Neuronal stem cell (in vitro differentiated cells): ENCODE measurements at regions not wholly inside any gene's neighbourhood (a gene's known extent, or its start where the extent isn't known, plus 50 kb on each side); places are given as distances from the start of the nearest gene placed in this dataset.
A peak's percentile ranks its signal among the peaks of the same experiment; 100 is the strongest.

Experiments
- DNase-seq: peaks from one replicate; pipeline ENCODE4 v3.0.0-alpha.2; 2013; ENCODE audit warnings: low spot score
- H2AFZ ChIP-seq: one replicate; pipeline ENCODE4 v1.6.1; 2013; ENCODE audit warnings: mild to moderate bottlenecking, low read length, inconsistent platforms
- H2AK5ac ChIP-seq: 2 replicates; pipeline ENCODE4 v1.6.1; 2013; ENCODE audit warnings: low read depth, mild to moderate bottlenecking, inconsistent platforms, low read length, moderate library complexity, mixed read lengths
- H2BK120ac ChIP-seq: 2 replicates; pipeline ENCODE4 v1.6.1; 2013; ENCODE audit warnings: low read depth, mild to moderate bottlenecking, inconsistent platforms, low read length, moderate library complexity, mixed read lengths
- H2BK12ac ChIP-seq: one replicate; pipeline ENCODE4 v1.6.1; 2013; ENCODE audit warnings: low read length, inconsistent platforms
- H2BK15ac ChIP-seq: 2 replicates; pipeline ENCODE4 v1.6.1; 2013; ENCODE audit warnings: mild to moderate bottlenecking, low read length, inconsistent platforms, mixed read lengths
- H2BK5ac ChIP-seq: one replicate; pipeline ENCODE4 v1.6.1; 2013; ENCODE audit warnings: inconsistent platforms, mild to moderate bottlenecking, low read length, moderate library complexity
- H3K14ac ChIP-seq: one replicate; pipeline ENCODE4 v1.6.1; 2013; ENCODE audit warnings: low read length, inconsistent platforms
- H3K18ac ChIP-seq: 2 replicates; pipeline ENCODE4 v1.6.1; 2013; ENCODE audit warnings: low read length, inconsistent platforms
- H3K23ac ChIP-seq: 2 replicates; pipeline ENCODE4 v1.6.1; 2013; ENCODE audit warnings: low read depth, mild to moderate bottlenecking, mixed read lengths, low read length, inconsistent platforms; ENCODE audit not compliant: poor library complexity
- H3K27ac ChIP-seq: replicated peaks from 3 replicates; pipeline ENCODE4 v1.5.1; 2013; ENCODE audit warnings: low read length, inconsistent platforms
- H3K27me3 ChIP-seq, 3 experiments: 2 replicates each; pipeline ENCODE4 v1.6.1; 2013; ENCODE audit warnings: low read length in 3 of 3, mild to moderate bottlenecking in 2 of 3, inconsistent platforms in 1 of 3, low read depth in 1 of 3, mixed read lengths in 1 of 3, moderate library complexity in 1 of 3; ENCODE audit not compliant: control insufficient read depth in 3 of 3, insufficient read depth in 3 of 3
- H3K36me3 ChIP-seq, 2 donors: replicated peaks in 1 of 2; 2 replicates each; pipeline ENCODE4 v1.6.1; 2013; ENCODE audit warnings: low read length in 2 of 2; ENCODE audit not compliant: control insufficient read depth in 2 of 2, insufficient read depth in 2 of 2
- H3K4ac ChIP-seq: 2 replicates; pipeline ENCODE4 v1.6.1; 2013; ENCODE audit warnings: inconsistent platforms, mild to moderate bottlenecking, low read length, moderate library complexity
- H3K4me1 ChIP-seq, 2 donors: 1 replicate in 1 of 2; 2 replicates in 1 of 2; pipeline ENCODE4 v1.6.1; 2013; ENCODE audit warnings: low read length in 2 of 2, low read depth in 1 of 2; ENCODE audit not compliant: control insufficient read depth in 2 of 2, insufficient read depth in 1 of 2
- H3K4me2 ChIP-seq: one replicate; pipeline ENCODE4 v1.6.1; 2013; ENCODE audit warnings: mild to moderate bottlenecking, low read length, inconsistent platforms; ENCODE audit not compliant: insufficient read depth, poor library complexity, severe bottlenecking
- H3K4me3 ChIP-seq, 2 donors: 2 replicates each; pipeline ENCODE4 v1.5.1; 2013; ENCODE audit warnings: low read length in 2 of 2, mild to moderate bottlenecking in 2 of 2, inconsistent platforms in 1 of 2, moderate library complexity in 1 of 2
- H3K79me1 ChIP-seq: one replicate; pipeline ENCODE4 v1.6.1; 2013; ENCODE audit warnings: low read depth, mild to moderate bottlenecking, inconsistent platforms, low read length, moderate library complexity
- H3K9ac ChIP-seq: one replicate; pipeline ENCODE4 v1.6.1; 2013; ENCODE audit warnings: mild to moderate bottlenecking, low read depth, low read length, inconsistent platforms; ENCODE audit not compliant: poor library complexity
- H3K9me3 ChIP-seq, 2 donors: replicated peaks in 1 of 2; 2 replicates each; pipeline versions ENCODE3 to v1.6.1; 2013; ENCODE audit warnings: low read length in 2 of 2, mild to moderate bottlenecking in 2 of 2, inconsistent platforms in 1 of 2, low read depth in 1 of 2, mixed read lengths in 1 of 2, moderate library complexity in 1 of 2; ENCODE audit not compliant: control insufficient read depth in 2 of 2, insufficient read depth in 1 of 2
- H4K8ac ChIP-seq: one replicate; pipeline ENCODE4 v1.6.1; 2013; ENCODE audit warnings: low read depth, mild to moderate bottlenecking, inconsistent platforms, low read length, moderate library complexity
- H4K91ac ChIP-seq: one replicate; pipeline ENCODE4 v1.6.1; 2013; ENCODE audit warnings: low read length, low read depth, mild to moderate bottlenecking, inconsistent platforms; ENCODE audit not compliant: poor library complexity
- WGBS, 2 donors: extraction: QIAGEN DNeasy Blood & Tissue Kit; methylation state at CpG; one replicate each; pipeline ENCODE4 v1.1.7; 2013; ENCODE audit warnings: missing lambda C conversion rate in 2 of 2, mixed read lengths in 1 of 2; ENCODE audit not compliant: insufficient read length in 2 of 2, insufficient replicate concordance in 1 of 2; ENCODE audit errors: extremely low coverage in 2 of 2; 5-methylcytosine and 5-hydroxymethylcytosine counted together

DNA sequence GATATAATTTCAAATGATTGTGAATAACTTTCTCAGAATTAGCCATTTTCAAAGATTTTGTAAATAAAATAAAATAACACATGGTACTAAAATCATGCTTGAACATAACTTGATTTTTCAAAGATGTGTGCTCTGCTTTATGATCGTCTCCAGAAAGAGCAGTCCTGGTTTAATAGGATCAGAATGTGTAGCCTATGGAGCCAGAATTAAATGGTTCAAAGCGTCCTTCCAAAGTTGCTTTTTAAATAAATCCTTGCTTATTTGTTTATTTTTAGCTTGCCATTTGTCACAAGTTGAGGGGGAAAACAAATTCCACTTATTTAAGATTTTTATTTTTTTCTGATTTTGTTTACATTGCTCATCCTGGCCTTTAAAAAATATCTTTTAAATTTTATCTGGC is 123.7 kb upstream of the SPRED1 start:
- Histone ChIP-seq H3K23ac (no peak overlapping the region), H3K4me2 (no peak overlapping the region), H3K27me3 (no peaks in the 10 kb centered on the region), H3K4ac (no peak overlapping the region), H2BK5ac (no peak overlapping the region), H3K9ac (no peak overlapping the region), H2AFZ (no peak overlapping the region), H2BK15ac (no peak overlapping the region), H4K91ac (no peak overlapping the region), H3K9me3 (no peaks in the 10 kb centered on the region), H3K36me3 (no peaks in the 10 kb centered on the region), H3K4me3 (no peak overlapping the region), H2BK120ac (no peak overlapping the region), H3K18ac (no peak overlapping the region), H2BK12ac (no peak overlapping the region), H3K14ac (no peak overlapping the region), H3K79me1 (no peaks in the 10 kb centered on the region), H4K8ac (no peak overlapping the region), H2AK5ac (no peak overlapping the region), H3K4me1 (peaks cover 10 to 32% of the 10 kb centered on the region in 2 donors), H3K27ac (no peak overlapping the region)
- WGBS, 2 donors, result no CpG with 5 or more reads among the region's 2 CpGs
- DNase-seq, result no peak

DNA sequence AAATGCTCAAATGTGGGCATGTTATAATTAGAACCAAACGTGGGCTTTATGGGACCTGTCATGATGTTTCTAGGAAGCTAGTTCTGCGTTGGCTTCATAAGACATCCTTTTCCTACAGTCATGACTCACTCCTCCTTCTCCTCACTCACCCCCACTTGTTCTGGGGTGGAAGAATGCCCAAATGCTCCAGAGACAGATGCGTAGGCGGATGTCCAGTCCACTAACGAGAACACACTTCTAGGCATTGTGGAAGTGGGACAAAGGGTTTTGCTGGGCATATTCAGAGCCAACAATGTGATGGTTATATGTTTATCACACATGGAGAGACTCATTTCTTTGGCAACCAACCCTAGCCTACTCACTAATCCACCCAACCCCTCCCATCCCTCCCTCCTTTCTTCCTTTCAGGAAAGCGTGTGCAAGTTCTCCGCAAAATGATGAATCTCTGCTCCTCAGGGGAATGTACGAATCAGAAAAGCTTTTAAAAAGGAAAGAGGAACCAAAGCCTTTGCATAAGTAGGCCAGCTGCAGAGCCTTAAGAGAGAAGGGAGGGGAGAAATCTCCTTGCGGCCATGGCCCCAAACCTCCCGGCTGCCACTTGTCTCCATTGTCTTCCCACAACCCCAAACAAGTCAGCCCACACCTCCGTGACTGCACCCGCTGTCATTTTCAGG is 123.0 kb upstream of the SPRED1 start:
- peak; percentile 51 for DNase-seq

DNA sequence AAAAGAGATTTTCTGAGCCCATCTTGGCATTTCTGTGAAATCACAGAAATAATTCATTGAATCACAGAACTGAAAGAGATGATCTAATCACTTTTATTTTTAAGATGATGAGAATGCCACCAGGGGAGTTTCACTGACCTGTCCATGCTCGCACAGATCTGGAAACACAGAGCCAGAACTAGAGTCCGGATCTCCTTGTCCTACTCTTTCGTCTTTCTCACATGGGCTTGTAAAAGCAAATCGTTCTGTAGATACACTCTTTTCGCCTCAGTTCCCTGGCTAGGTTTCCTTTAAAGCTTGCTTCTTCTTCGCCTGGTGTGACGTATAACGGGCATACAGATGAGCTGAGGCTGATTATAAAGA is 122.5 kb upstream of the SPRED1 start:
- Histone ChIP-seq H3K27me3 (no peaks in the 10 kb centered on the region), H2AFZ (peak overlapping the region; percentile 4), H2BK120ac (no peak overlapping the region), H3K14ac (no peak overlapping the region), H3K4ac (no peak overlapping the region), H3K4me2 (no peak overlapping the region), H2AK5ac (no peak overlapping the region), H3K36me3 (no peaks in the 10 kb centered on the region), H2BK12ac (no peak overlapping the region), H3K27ac (peak overlapping the region; percentile 81), H2BK5ac (no peak overlapping the region), H3K79me1 (no peaks in the 10 kb centered on the region), H3K9me3 (peaks cover 0 to 4% of the 10 kb centered on the region in 2 donors), H3K23ac (no peak overlapping the region), H3K4me1 (peaks cover 10 to 32% of the 10 kb centered on the region in 2 donors), H3K9ac (no peak overlapping the region), H3K4me3 (peak overlapping the region in 1 of 2 donors; percentile 41), H4K8ac (no peak overlapping the region), H2BK15ac (no peak overlapping the region), H3K18ac (no peak overlapping the region), H4K91ac (no peak overlapping the region)
- WGBS, 2 donors, result no CpG with 5 or more reads among the region's 8 CpGs
- no peak for DNase-seq

More for the DNA sequence above, 123.0 kb upstream of the SPRED1 start:
- H2BK15ac ChIP-seq, result no peak overlapping the region
- no peak overlapping the region for H3K23ac ChIP-seq
- H2AK5ac ChIP-seq, result no peak overlapping the region
- H3K9me3 ChIP-seq, result peaks cover 0 to under 1% of the 10 kb centered on the region in 2 donors
- H2BK120ac ChIP-seq, result no peak overlapping the region
- peak overlapping the region; percentile 81 for H3K27ac ChIP-seq
- H2BK12ac ChIP-seq, result peak overlapping the region; percentile 75
- no peak overlapping the region for H4K91ac ChIP-seq
- no peaks in the 10 kb centered on the region for H3K79me1 ChIP-seq
- no peak overlapping the region for H3K14ac ChIP-seq
- H4K8ac ChIP-seq, result no peak overlapping the region
- no peak overlapping the region for H3K18ac ChIP-seq
- no peak overlapping the region for H3K4ac ChIP-seq
- no CpG with 5 or more reads among the region's 12 CpGs for WGBS, 2 donors
- peak overlapping the region in 1 of 2 donors; percentile 41 for H3K4me3 ChIP-seq
- no peaks in the 10 kb centered on the region for H3K36me3 ChIP-seq
- peaks cover 10 to 32% of the 10 kb centered on the region in 2 donors for H3K4me1 ChIP-seq
- no peak overlapping the region for H2BK5ac ChIP-seq
- H3K4me2 ChIP-seq, result no peak overlapping the region
- no peaks in the 10 kb centered on the region for H3K27me3 ChIP-seq
- H3K9ac ChIP-seq, result no peak overlapping the region
- H2AFZ ChIP-seq, result peak overlapping the region; percentile 4

DNA sequence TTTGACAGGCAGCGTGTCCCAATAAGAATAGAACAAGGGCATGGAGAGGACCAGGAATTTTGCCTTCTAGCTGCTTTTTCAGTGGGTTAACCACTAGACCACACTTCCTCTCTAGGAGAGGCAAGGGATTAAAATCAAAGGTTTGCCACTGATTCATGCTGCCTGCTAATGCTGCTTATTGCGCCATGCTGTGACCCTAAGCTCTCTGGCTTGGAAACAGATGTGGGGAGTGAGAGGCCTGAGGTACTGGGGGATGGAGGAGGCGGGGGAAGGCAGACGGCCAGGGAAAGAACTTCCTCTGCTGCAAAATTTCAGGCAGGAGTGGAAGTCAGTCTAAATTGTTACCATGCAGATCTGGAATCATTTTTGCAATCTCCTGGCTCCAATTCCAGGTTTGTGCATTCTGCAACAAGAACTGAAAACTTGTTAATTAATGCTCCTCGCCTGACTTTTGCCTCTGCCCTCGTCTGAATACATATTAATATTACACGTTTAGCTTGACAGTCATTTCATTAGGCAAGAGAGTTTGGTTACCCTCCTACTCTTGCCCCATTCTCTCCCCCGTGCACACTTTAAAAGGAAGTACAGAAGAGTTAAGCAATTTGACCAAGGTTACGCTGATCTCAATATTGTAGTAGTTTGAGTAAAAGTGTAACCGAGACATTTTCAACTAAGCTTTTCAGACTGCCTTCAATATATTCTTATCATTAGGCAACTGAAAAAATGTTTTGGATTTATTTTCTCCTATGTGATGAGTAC is 121.7 kb upstream of the SPRED1 start:
- Histone ChIP-seq H2BK120ac (no peak overlapping the region), H3K27me3 (no peaks in the 10 kb centered on the region), H3K27ac (peak overlapping the region; percentile 81), H4K91ac (no peak overlapping the region), H3K4me3 (peak overlapping the region in 1 of 2 donors; percentile 41), H3K18ac (no peak overlapping the region), H3K79me1 (no peaks in the 10 kb centered on the region), H3K4ac (no peak overlapping the region), H2AK5ac (no peak overlapping the region), H4K8ac (no peak overlapping the region), H2BK5ac (no peak overlapping the region), H3K4me1 (peaks cover 10 to 32% of the 10 kb centered on the region in 2 donors), H2BK15ac (no peak overlapping the region), H2BK12ac (no peak overlapping the region), H3K36me3 (no peaks in the 10 kb centered on the region), H3K14ac (no peak overlapping the region), H3K23ac (no peak overlapping the region), H3K9ac (no peak overlapping the region), H3K4me2 (no peak overlapping the region), H3K9me3 (peaks cover 0 to 9% of the 10 kb centered on the region in 2 donors), H2AFZ (peak overlapping the region; percentile 57)
- no peak for DNase-seq
- no CpG with 5 or more reads among the region's 10 CpGs for WGBS, 2 donors
